SK-N-SH (cell line): ENCODE measurements at regions not wholly inside any gene's neighbourhood (a gene's known extent, or its start where the extent isn't known, plus 50 kb on each side); places are given as distances from the start of the nearest gene placed in this dataset.

Source experiments
- CTCF ChIA-PET: fragments of 300-600, 350-600 bp; formaldehyde crosslinking; extraction: SDS; loops from one replicate; lab custom pipeline; 2021; lab: Yijun Ruan, JAX
- POLR2A ChIA-PET: fragments of 350-600 bp; sonication (Branson Sonifier 250); formaldehyde crosslinking; extraction: SDS; loops from one replicate; lab custom pipeline; 2020; ENCODE audit warnings: antibody characterized with exemption, inconsistent platforms; lab: Yijun Ruan, JAX
- DNase-seq: peaks from one replicate; pipeline ENCODE4 v3.0.0; 2012
- H2AFZ ChIP-seq: fragments of 200-600 bp; sonication (generic); 2 replicates; pipeline ENCODE4 v1.8.1; 2016; ENCODE audit warnings: antibody characterized with exemption, mild to moderate bottlenecking, low read depth
- H3F3A ChIP-seq: fragments of 200-600 bp; sonication (generic); replicated peaks from 2 replicates; pipeline ENCODE3; 2016; ENCODE audit warnings: antibody characterized with exemption, mild to moderate bottlenecking; ENCODE audit not compliant: insufficient read depth
- H3K27ac ChIP-seq, 2 experiments: fragments of 200-500 bp in 1 of 2; fragments of 200-600 bp in 1 of 2; sonication (Bioruptor generic) in 1 of 2; sonication (generic), shearing (Covaris generic) in 1 of 2; 2 replicates each; pipeline versions ENCODE4 v1.5.1 to v1.6.1; 2014 to 2016; ENCODE audit warnings: low read depth in 2 of 2, inconsistent platforms in 1 of 2, low read length in 1 of 2, mild to moderate bottlenecking in 1 of 2, mixed read lengths in 1 of 2
- H3K27me3 ChIP-seq: fragments of 200-600 bp; sonication (generic), shearing (Covaris generic); 2 replicates; pipeline ENCODE4 v1.6.1; 2016; ENCODE audit warnings: mixed run types; ENCODE audit not compliant: insufficient read depth
- H3K36me3 ChIP-seq, 2 experiments: fragments of 200-500 bp in 1 of 2; fragments of 200-600 bp in 1 of 2; sonication (Bioruptor generic) in 1 of 2; sonication (generic) in 1 of 2; replicated peaks in 1 of 2; 2 replicates each; pipeline versions ENCODE3 to v1.5.1; 2014 to 2016; ENCODE audit warnings: low read length in 1 of 2, mild to moderate bottlenecking in 1 of 2; ENCODE audit not compliant: insufficient read depth in 2 of 2, control insufficient read depth in 1 of 2
- H3K4me1 ChIP-seq, 2 experiments: fragments of 200-500 bp in 1 of 2; fragments of 200-600 bp in 1 of 2; sonication (Bioruptor generic) in 1 of 2; sonication (generic), shearing (Covaris generic) in 1 of 2; 2 replicates each; pipeline versions ENCODE4 v1.5.1 to v1.6.1; 2014 to 2016; ENCODE audit warnings: low read depth in 1 of 2, low read length in 1 of 2, mixed run types in 1 of 2; ENCODE audit not compliant: insufficient read depth in 2 of 2, control insufficient read depth in 1 of 2
- H3K4me2 ChIP-seq: fragments of 200-600 bp; sonication (generic), shearing (Covaris generic); 2 replicates; pipeline ENCODE4 v1.6.1; 2017; ENCODE audit warnings: mixed run types
- H3K4me3 ChIP-seq, 2 experiments: fragments of 200-500 bp in 1 of 2; fragments of 200-600 bp in 1 of 2; sonication (Bioruptor generic) in 1 of 2; sonication (generic), shearing (Covaris generic) in 1 of 2; 2 replicates each; pipeline versions ENCODE4 v1.5.1 to v1.8.1; 2014 to 2016; ENCODE audit warnings: low read depth in 2 of 2, inconsistent platforms in 1 of 2, low read length in 1 of 2, mild to moderate bottlenecking in 1 of 2, mixed read lengths in 1 of 2, moderate library complexity in 1 of 2
- H3K79me2 ChIP-seq: fragments of 200-600 bp; sonication (generic); 2 replicates; pipeline ENCODE4 v1.8.1; 2017; ENCODE audit warnings: mild to moderate bottlenecking; ENCODE audit not compliant: insufficient read depth
- H3K9ac ChIP-seq: fragments of 200-600 bp; sonication (generic); 2 replicates; pipeline ENCODE4 v1.6.1; 2017; ENCODE audit warnings: mixed run types
- H3K9me2 ChIP-seq: fragments of 200-600 bp; sonication (generic); 2 replicates; pipeline ENCODE4 v1.6.1; 2017; ENCODE audit warnings: mixed run types
- H3K9me3 ChIP-seq: fragments of 200-600 bp; sonication (generic); 2 replicates; pipeline ENCODE4 v1.6.1; 2017; ENCODE audit warnings: mixed run types, mild to moderate bottlenecking, moderate library complexity
- H4K20me1 ChIP-seq: fragments of 200-600 bp; sonication (generic); 2 replicates; pipeline ENCODE4 v1.6.1; 2017; ENCODE audit warnings: mild to moderate bottlenecking, mixed run types; ENCODE audit not compliant: insufficient read depth
- FOSL2 ChIP-seq: IDR thresholded peaks from 2 replicates; pipeline ENCODE4 v1.4.0; 2012; ENCODE audit warnings: low read depth, mild to moderate bottlenecking, moderate library complexity, borderline replicate concordance
- FOXJ3 ChIP-seq: sonication (generic); formaldehyde crosslinking; IDR thresholded peaks from 2 replicates; pipeline ENCODE4 v1.5.1; 2020; ENCODE audit warnings: mild to moderate bottlenecking, missing genetic modification reagents
- FOXM1 ChIP-seq: IDR thresholded peaks from 2 replicates; pipeline ENCODE4 v1.4.0; 2012; ENCODE audit warnings: low read depth, mild to moderate bottlenecking
- GABPA ChIP-seq: IDR thresholded peaks from 2 replicates; pipeline ENCODE4 v1.4.0; 2012; ENCODE audit warnings: low read depth, mild to moderate bottlenecking
- IRF3 ChIP-seq: fragments of 150-350 bp; IDR thresholded peaks from 2 replicates; pipeline ENCODE4 v1.6.1; 2016; ENCODE audit warnings: mild to moderate bottlenecking, low read depth, low read length
- JUND ChIP-seq: IDR thresholded peaks from 2 replicates; pipeline ENCODE4 v1.4.0; 2012
- MAX ChIP-seq: IDR thresholded peaks from 2 replicates; pipeline ENCODE4 v1.4.0; 2012; ENCODE audit warnings: low read depth
- MEF2A ChIP-seq: IDR thresholded peaks from 2 replicates; pipeline ENCODE4 v1.4.0; 2012; ENCODE audit warnings: low read depth, borderline replicate concordance
- MXI1 ChIP-seq: IDR thresholded peaks from 2 replicates; pipeline ENCODE4 v1.6.1; 2012; ENCODE audit warnings: mild to moderate bottlenecking, low read depth, low read length, improper control_type of control experiment
- PBX3 ChIP-seq: IDR thresholded peaks from 2 replicates; pipeline ENCODE4; 2012
- POLR2AphosphoS5 ChIP-seq: IDR thresholded peaks from 2 replicates; pipeline ENCODE4 v1.6.1; 2012; ENCODE audit warnings: low read depth, low read length
- RCOR1 ChIP-seq: fragments of 150-350 bp; IDR thresholded peaks from 2 replicates; pipeline ENCODE4 v1.6.1; 2017; ENCODE audit warnings: antibody characterized with exemption, low read length
- REST ChIP-seq: IDR thresholded peaks from 2 replicates; pipeline ENCODE4 v1.6.1; 2012; ENCODE audit warnings: mild to moderate bottlenecking, low read depth, low read length, moderate library complexity
- RFX5 ChIP-seq: IDR thresholded peaks from 2 replicates; pipeline ENCODE4 v1.6.1; 2012; ENCODE audit warnings: mild to moderate bottlenecking, improper control_type of control experiment, low read length
- TCF12 ChIP-seq: IDR thresholded peaks from 2 replicates; pipeline ENCODE4 v1.4.0; 2012
- TEAD4 ChIP-seq: IDR thresholded peaks from 2 replicates; pipeline ENCODE4 v1.4.0; 2012; ENCODE audit warnings: mild to moderate bottlenecking, borderline replicate concordance; ENCODE audit not compliant: insufficient read depth
- USF1 ChIP-seq: IDR thresholded peaks from 2 replicates; pipeline ENCODE4 v1.4.0; 2012; ENCODE audit warnings: low read depth, borderline replicate concordance
- YY1 ChIP-seq: IDR thresholded peaks from 2 replicates; pipeline ENCODE4 v1.4.0; 2012; ENCODE audit warnings: low read depth, mild to moderate bottlenecking
- ZBTB33 ChIP-seq: IDR thresholded peaks from 2 replicates; pipeline ENCODE4 v1.4.0; 2012; ENCODE audit warnings: low read depth, borderline replicate concordance
- WGBS: methylation state at CpG from one replicate; pipeline ENCODE4 v1.1.6; 2017; ENCODE audit warnings: low lambda C conversion rate; 5-methylcytosine and 5-hydroxymethylcytosine counted together

- no peaks in the 10 kb centered on the region for H3K36me3 ChIP-seq
- CTCF ChIA-PET: no interaction called here
- TF ChIP-seq FOXJ3 (CRISPR knock-in tag) (no peak), YY1 (no peak), USF1 (no peak), TEAD4 (no peak), MXI1 (no peak), PBX3 (no peak), GABPA (no peak), JUND (no peak), POLR2AphosphoS5 (no peak)
- TF ChIP-seq, all 33 proteins: peak for 0
- Histone ChIP-seq H3K79me2 (no peaks in the 10 kb centered on the region), H3K4me1 (no peaks in the 10 kb centered on the region; a peak in 1 of 4 replicates), H3K4me3 (no peak overlapping the region), H3K27ac (no peak overlapping the region), H3K9ac (no peak overlapping the region), H3K4me2 (no peak overlapping the region), H3K9me2 (no peaks in the 10 kb centered on the region), H3K27me3 (no peaks in the 10 kb centered on the region; the same call in 1 of the 2 replicates), H4K20me1 (no peaks in the 10 kb centered on the region), H3K9me3 (no peaks in the 10 kb centered on the region), H2AFZ (no peak overlapping the region), H3F3A (no peaks in the 10 kb centered on the region)
- WGBS: 15% methylated on average over 2 of the region's 2 CpGs
- DNase-seq: no peak
- POLR2A ChIA-PET: no interaction called here
These were observed 104.7 kb upstream of the RGS18 start for GRCh38 chr1:192053531-192053971.

GRCh38 chr1:192057766-192058165, 100.5 kb upstream of the RGS18 start:
- no peaks in the 10 kb centered on the region for H3K79me2 ChIP-seq
- H3K4me2 ChIP-seq: no peak overlapping the region
- H3K9me3 ChIP-seq: no peaks in the 10 kb centered on the region
- ChIA-PET POLR2A (no interaction called here), CTCF (no interaction called here)
- H3K9ac ChIP-seq: no peak overlapping the region
- H3K4me3 ChIP-seq: no peak overlapping the region
- no peaks in the 10 kb centered on the region; a peak in 1 of 4 replicates for H3K4me1 ChIP-seq
- H4K20me1 ChIP-seq: no peaks in the 10 kb centered on the region
- 6% methylated on average over 2 of the region's 2 CpGs for WGBS
- no peak overlapping the region for H2AFZ ChIP-seq
- no peak overlapping the region for H3K27ac ChIP-seq
- H3K27me3 ChIP-seq: no peaks in the 10 kb centered on the region; the same call in 1 of the 2 replicates
- H3K9me2 ChIP-seq: no peaks in the 10 kb centered on the region; the same call in 1 of the 2 replicates
- DNase-seq: no peak
- H3F3A ChIP-seq: no peaks in the 10 kb centered on the region
- H3K36me3 ChIP-seq: no peaks in the 10 kb centered on the region
- no peak for TF ChIP-seq TCF12
- no peak for TF ChIP-seq TEAD4
- TF ChIP-seq IRF3: no peak
- TF ChIP-seq RFX5: no peak
- TF ChIP-seq RCOR1: no peak
- no peak for TF ChIP-seq PBX3
- TF ChIP-seq MAX: no peak
- TF ChIP-seq ZBTB33: no peak
- TF ChIP-seq JUND: no peak
- TF ChIP-seq FOXM1: no peak
- TF ChIP-seq FOSL2: no peak
- no peak for TF ChIP-seq MEF2A
- no peak for TF ChIP-seq REST
